ENCODE measurements at regions not wholly inside any gene's neighbourhood (a gene's known extent, or its start where the extent isn't known, plus 50 kb on each side); places are given as distances from the start of the nearest gene placed in this dataset.

DNA sequence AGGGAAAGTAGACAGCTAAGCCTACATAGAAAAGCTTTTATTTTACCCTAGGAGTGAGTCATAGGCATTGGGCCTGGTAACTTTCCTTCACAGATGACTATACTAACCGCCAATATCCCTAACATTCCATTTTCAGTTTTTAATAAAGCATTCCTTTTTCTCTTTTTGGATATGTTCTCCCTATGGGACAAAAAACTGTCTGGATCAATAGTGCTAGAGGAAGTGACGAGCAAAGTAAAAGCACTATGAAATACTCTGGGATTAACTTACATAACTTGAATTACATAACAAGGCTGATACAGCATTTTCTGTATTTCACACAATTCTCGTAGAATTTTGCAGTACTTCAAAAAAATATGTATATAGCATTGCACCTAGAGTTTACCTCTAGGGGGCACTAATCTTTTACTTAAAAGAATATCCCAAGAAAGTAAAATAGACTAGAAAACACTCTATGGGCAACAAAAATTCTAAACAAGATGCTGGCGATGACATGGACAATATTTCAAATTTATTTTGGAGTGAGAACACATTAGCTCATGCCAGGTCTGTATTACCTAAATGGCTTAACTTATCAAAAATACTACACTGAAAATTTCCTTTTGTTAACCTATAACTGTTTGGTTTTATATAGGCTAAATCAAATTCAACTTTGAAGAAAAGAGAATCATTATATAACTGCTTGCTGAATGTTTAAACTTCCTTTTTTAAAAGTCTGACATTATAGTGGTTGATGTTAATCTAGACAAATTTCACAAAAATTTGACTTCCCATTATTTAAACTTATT lies 66.3 kb upstream of the DST start:
- peak in 1 of 2 experiments; percentile 36 for DNase-seq

DNA sequence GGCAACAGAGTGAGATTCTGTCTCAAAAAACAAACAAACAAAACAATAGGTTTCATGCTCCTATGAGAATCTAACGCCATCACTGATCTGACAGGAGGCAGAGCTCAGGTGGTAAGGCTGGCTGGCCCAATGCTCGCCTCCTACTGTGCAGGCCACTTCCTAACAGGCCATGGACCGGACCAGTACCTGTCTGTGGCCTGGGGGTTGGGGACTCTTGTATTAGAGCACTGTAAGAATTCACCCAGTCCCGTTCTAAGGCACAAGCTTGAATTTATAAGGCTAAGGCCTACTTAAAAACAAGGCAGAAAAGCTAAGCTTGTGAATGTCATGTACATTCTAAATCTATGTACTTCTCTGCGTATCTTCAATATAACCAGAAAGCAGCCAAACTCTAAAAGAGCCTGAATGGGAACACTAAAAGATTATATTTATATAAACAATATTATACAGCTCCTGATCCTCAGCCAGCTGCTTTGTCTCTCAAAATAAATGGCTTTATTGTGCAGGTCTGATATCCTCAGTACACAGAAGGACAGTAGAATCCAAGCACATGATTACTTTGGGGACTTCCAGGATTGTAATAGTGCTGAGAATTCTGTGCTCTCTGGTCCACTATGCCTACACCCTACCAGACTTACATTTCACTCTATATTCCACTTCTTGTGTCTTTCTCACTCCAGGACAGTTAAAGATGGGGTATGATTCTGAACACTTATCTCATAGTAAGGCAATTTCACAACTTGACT lies 64.5 kb upstream of the DST start:
- no peak for DNase-seq

DNA sequence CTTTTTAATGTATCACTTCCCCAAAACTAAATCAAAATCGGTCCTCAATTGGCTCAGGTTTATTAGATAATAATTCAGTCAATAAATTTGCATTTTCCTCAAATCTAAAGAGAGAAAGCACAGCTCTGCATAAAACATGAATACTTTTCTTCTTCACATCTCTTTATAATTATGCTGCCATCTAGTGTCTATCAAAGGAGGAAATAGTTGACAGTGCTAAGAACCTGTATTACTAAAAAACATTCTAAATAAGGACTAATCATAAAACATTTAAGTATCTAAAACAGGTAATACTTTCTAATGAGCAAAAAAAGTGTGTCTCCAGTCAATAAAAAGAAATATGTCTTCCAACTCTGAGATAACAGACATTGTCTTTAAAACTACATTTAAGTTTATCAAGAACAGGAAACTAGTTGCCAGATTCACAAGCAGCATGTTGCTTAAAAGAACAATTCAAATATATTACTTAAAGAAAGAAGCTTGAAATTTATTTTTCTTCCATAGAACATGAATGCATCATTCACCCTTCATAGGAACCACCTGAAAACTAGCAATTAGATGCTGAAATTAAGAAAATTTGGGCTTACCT lies 56.5 kb upstream of the DST start:
- DNase-seq: no peak

DNA sequence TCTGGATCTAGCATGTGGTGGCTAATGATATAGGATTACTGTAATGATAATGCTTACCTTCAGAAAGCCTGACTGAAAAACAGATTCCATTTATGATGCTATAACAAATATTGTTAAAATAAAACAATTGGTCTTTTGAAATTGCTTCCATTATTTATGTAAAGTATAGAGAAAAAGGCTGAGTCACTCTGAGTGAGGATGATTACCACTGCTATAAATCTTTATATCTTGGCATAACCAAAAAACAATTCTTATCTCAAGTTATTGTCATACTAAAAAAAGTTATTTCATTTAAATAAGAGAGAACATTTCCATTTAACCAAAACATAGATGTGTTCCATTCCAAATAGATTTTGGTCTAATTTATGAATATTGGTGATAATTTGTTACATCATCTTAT lies 53.0 kb upstream of the DST start:
- no peak for DNase-seq

DNA sequence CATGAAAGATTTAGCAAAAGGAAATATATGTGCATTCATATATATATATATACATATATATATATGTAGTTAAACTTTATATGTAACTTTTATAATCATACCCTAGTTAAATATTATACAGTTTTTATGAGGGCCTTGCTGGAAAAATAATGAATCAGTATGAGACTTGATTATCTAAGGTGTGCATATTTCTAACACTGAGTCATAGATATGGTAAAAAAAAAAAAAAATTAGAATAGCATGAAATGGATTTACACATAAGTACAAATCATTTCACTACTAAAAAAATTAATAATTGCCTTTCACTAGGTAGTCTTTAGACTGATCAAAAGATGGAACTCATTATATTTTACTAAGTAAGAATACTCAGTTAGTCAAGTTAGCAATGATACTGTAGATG lies 51.3 kb upstream of the DST start:
- DNase-seq: no peak

DNA sequence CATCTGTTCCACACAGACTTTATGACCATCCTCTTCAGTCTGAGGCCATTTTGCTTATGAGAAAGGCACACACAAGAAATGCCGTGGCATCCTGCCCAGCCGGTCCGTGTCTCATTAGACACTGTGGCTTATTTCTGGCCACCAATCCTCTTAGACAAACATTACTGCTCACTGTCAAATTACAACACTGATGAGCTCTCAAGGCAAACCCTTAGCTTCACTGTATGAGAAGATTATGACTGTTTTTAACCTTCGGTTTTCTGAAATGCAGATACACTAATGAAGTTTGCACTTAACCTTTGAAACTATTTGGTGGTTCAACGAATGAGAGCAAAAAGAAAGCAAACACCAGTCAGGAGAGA lies 50.5 kb upstream of the DST start:
- no peak for DNase-seq

DNA sequence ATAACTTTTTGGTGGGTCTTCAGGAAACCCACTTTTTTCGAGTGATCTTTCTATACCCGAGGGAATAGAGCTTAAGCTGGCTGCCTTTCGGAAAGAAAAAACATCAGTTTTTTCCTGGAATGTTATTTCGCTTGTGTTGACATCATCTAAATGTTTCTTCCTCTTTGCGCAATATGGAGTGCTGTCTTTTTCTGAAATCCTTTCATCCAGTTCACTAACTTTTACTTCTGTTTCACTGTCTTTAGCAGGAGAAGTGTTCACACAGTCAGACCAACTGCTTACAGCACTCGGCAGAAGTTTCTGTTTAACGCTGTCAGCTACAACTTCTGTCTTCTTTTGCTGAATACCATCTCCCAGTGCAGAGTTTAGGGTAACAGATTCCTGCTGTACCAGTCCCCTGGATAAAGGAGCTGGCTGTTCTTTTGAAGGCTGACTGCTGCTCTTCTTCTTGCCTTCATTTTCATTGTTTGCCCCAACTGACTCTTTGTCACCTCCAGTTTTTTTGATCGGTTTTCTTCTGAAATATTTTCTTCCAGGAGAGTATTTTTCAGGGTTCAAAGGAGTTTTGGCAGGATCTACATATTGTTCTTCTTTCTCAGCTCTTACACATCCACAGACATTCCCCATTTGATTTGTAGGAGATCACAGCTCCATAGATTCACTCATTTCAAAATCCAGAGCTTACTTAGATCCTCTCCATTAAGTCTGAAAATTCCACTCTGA lies 50.0 kb upstream of the DST start:
- DNase-seq: no peak

Measured in NCI-H187 (cell line).